Limb (tissue), 2 donors: ENCODE measurements at regions not wholly inside any gene's neighbourhood (a gene's known extent, or its start where the extent isn't known, plus 50 kb on each side); places are given as distances from the start of the nearest gene placed in this dataset.
A peak's percentile ranks its signal among the peaks of the same experiment; 100 is the strongest.

Experiments
- DNase-seq, 2 donors: peaks; one replicate each; pipeline ENCODE4 v3.0.0-alpha.2; 2016; ENCODE audit errors: extremely low spot score in 2 of 2

DNA sequence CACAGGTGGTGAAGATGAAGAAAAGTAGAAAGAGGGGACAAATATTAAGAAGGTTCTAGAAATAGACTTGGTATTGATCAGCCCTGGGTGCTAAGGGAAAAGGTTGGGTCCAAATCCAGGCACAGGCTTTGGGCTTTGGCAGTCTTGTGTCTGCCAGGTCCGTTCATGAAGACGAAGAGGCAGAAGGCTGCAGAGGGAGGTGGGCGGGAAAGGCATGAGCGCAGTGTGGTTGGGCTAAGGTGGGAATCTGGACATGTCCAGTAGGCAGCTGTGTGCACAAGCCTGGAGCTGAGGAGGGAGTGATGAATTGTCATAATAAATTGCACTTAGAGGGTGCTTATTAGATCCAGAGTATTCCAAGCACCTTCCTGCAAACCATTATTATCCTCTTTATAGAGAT, 105.7 kb upstream of the TEX51 start:
- no peak for DNase-seq

DNA sequence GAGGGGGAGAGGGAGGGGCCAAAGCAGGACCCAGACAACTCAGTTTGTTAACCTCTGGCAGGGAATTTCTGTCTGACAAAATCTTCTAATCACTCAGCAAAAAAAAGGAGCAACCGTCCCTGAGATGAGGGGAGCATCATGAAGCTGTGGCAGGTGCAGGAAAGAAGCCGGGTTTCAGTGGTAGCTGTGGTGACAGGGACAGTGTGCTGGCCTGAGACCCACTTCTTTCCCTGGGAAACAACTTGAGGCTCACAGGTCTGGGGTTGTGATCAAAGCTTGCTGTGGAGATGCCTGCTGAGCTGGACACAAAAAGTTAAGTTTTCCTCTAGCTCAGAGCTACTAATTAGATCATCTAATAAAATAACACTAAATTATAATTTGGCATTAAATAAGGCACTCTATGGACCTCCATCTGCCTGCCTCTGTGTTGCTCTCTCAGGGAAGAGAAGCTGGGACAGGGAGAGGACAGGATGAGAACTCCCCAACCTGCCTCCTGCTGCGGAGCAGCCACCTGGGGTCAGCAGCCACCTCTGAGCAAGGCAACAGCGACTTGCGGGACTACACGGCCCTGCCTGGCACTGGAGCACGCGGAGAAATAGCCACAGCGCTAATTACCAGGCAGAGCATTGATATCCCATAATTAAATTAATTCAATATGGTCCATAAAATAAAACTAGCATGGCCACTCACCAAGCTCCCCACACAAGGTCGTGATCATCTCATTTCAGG, 104.6 kb upstream of the TEX51 start:
- DNase-seq = peak in 1 of 2 donors; percentile 23

DNA sequence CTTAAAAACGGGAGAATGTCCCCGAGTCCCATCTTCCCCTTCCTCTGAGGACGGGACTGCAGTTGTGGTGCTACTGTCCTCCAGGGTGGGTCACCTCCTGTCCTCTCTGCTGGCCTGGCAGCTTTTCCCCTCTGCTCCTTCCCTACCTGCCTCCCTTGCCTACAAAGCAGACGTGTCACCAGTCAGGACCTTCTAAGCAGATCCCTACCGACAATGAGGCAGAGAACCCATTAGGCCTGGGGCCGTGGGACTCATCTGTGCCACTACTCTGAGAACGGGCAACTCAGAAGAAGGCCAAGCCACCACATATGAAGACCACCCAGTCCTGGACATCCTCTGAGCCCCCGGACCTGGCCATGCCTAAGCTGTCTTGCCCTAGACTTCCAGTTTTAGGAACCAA, 103.0 kb upstream of the TEX51 start:
- peak in 1 of 2 donors; percentile 19 for DNase-seq

DNA sequence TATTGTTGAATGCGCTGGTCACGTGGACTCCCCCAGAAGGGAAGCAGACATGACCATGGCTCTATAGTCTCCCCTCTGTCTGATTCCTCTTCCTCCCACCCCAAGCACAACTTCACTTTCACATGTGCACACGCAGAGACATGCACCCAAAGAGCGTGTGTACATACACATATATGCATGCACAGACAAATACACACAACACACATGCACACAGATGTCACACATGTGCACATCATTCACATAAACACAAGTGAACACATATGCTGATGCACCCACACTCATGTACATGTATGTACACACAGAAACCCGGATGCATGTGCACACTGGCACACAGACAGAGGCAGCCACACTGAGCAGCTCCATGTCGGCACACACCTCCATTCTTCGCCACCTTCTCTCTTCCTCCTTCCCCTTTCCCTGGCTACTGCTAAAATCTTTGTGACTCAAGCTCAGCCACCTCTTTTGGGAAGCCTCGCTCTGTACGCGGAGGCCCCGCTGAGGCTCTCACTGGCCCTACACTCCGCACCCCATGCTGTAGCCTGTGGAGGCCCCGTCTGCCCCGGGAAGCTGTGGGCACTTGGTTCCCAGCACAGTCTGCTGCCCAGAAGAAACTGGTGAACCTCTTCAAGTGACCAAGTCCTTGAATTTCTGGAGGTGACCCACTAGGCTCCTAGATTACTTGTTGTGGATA, 101.6 kb upstream of the TEX51 start:
- no peak for DNase-seq

DNA sequence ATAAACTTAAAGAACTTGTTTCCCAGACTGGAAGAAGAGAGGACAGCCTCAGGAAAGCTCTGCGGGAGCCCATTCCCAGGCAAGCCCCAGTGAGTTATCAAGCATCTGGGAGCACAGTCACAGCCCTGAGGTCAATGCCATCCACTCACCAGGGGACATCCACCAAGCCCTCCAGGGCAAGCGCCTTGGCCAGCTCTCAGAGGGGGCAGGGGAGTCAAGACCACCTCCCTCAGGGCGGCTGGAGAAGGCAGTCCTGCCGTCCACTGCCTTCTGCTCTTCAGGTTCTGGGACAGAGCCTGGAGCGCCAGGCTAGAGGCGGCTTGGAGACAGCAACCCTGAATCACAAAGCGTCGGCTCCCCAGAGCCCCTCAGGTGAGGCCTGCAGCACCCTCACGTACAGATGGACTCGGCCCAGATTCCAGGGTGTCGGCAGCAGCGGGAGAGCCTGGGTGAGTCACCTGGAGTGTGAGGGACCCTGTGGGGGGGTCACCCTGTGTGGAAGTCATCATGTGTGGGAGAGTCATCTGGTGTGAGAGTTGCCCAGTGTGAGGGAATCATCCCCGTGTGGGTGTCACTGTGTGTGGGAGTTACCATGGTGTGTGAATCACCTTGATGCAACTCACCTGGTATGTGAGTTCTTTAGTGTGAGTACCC, 100.9 kb upstream of the TEX51 start:
- peak in 1 of 2 donors; percentile 14 for DNase-seq

DNA sequence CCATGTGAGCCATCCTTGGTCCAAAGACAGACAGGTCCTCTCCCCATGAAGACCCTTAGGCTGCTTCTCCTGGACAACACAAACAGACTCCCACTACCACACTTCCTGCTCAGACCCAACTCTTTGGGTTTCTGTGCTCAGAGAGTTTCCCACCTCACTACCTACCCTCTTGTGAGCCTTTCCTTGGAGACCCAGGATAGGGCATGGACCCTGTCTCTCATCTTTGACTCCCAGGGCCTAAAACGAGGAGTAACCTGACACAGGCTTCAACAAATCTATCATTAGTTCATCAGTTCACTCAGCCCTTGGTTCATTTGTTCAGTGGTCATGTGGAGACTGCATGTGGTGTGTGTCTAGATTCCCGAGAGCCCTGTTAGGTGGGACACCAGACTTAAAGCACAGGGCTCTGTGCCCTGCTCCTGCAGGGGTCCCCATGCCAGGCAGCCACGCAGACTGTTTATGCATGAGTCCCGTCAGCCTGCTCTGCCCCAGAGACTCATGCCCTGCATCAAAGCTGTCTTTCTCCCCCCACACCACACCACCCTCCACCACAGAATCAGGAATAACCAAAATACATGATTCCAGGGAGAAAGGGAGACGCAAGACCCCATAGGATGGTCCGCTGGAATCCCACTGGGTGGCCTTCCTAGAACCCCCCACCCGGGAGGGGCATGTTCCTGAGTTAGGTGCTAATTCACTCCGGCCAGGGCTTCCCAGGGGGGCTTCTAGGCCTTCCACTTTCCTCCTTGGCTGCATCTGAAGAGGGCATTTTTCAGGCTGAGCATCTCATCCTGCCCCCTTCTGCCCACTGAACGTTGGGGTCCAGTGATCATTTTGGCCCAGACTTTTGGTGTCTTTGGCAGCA, 100.2 kb upstream of the TEX51 start:
- DNase-seq = no peak

DNA sequence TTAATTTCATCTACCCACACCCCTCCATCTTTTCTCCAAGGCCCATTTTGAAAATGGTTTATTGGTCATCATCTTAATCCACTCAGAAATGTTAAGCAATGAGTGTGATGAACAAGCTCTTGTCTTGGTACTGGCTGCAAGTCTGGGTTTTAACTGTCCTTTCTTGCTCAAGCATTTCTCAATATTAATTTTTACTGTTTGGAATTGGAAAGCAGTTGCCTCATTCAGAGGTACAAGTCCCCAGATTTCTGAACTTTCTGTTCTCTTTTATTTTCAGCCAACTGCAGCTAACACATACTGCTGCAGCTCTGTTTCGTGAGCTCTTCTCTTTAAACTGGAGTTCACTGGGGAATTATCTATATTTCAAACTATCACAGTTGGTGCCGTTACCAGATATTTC, 99.4 kb upstream of the TEX51 start:
- DNase-seq = no peak

DNA sequence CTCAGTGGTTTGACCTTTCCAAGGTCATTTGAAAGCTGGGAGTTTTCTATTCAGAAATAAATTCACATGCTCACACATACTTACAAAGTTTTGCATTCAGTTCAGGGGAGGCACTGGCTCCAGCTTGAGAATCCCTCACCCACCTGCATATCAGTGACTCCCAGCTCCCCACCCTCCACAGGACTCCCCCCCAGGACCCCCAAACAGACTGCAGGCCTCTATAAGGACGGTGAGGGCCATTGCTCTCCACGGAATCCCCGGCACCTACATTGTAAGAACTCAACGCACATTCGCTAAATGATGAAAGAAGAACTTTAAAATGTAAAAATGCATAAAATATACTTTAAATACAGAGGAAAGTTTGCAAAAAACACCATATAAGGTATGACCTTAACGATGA, 97.2 kb upstream of the TEX51 start:
- no peak for DNase-seq

DNA sequence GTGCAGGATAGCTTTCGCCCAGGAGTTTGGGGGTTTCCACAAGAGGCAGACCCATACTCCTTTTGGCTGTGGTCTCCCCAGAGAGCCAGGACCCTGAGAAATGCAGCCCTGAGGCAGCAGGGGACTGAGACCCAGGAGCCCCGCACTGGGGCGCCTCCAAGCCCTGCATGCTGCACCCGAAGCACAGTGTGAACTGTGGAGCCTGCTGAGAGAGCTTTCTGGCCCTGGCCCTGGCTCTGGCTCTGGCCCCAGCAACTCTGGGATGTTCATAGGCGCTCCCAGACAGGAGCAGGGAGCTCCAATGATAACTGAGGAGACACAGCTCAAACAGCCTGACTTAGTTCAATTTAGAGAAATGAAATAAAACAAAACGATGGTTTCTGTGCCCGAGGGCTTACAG, 96.4 kb upstream of the TEX51 start:
- DNase-seq = peak in 1 of 2 donors; percentile 22

DNA sequence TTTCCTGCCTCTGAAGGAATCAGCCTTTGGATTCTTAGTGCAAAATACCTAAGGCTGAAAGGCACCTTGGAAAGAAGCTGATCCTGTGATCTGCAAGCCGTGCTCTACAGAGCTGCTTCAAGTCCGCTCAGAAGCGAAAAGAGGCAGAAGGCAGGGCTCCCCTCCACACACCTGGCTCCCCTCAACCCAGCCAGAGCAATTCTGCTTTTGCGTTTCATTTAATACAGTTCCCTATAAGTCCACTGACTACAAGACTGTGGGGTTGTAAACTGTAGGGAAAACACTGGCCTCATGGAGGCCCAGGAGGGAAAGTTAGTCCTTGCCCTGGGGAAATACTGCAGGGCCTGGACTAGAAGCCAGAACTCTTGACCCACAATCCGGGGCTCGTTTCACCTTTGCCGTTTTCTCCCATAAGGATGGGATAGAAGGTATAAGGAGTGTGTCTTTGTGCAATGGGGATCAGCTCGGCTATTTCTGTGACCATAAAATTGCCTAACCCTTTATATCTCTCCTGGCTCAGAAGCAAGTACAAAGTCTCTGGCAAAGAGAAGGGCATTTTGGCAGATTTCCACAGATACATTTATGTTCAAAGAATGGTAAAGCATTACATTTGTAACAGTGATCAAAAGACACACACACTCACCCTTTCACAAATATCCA, 95.8 kb upstream of the TEX51 start:
- peak in 1 of 2 donors; percentile 20 for DNase-seq

DNA sequence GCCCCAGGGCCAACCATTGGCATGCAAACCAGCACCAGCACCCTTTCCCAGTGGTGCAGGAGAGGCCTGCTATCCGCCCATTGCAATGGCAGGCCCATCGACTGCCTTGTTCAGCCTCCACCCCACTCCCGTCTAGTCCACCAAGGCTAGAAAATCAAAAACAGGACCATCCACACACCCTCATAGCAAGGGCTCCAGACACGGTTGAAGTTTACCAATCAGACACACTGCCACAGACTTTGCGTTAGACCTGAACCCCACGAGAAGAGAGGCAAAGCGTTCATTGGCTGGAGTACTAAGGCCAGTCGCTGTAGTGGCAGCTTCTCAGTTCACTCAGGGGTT, 95.3 kb upstream of the TEX51 start:
- peak in 1 of 2 donors; percentile 12 for DNase-seq

DNA sequence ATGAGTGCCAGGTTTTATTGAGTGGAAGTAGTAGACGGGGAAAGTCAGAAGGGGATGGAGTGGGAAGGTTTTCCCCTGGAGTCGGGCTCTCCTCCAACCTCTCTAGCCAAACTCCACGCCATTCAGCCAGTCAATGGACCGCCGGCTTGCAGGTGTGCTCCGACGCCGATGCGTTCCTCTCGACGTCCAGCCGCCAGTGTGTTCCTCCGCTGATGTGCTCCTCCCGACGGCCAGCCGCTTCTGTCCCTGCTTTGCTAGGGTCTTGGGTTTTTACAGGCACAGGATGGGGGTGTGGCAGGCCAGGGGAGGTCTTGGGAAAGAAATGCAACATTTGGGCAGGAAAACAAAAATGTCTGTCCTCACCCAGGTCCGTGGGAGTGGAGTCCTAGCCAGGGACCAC, 94.3 kb upstream of the TEX51 start:
- peak in 1 of 2 donors; percentile 12 for DNase-seq

DNA sequence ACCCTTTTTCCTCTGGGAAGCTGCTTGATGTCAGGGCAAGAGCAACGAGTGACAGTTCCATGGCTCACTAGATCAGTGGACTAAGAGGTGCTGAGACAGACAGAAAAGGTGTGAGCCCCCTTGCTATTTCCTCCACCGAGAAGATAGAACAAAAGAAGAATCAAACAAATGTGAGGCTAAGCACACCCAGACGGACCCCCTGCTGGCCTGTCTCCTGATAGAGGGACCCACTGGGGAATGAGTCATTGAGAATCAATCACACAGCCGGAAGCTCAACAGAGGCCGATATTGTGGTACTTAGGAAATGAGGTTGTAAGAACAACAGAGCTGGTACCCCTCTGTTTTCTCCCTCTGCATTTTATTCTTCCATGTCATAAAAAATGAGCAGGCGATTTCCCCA, 89.8 kb upstream of the TEX51 start:
- no peak for DNase-seq

DNA sequence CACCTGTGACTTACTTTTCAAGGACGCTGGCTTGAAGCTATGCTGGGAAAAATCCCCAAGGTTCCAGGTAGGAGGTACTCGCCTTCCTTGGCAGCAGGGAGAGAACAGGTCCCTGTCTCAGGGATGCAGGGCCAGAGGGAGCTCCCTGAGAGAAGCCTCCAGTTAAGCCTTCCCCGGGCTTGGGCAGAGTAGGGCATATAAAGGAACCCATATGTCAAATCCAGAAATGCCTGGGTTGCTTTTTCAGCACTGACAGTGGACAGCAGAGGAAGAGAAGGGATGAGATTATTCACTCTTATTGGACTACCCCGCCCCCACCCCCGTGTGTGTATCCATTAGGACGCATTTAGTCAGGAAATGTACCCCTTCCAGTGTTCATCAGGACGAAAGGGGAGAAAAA, 89.3 kb upstream of the TEX51 start:
- no peak for DNase-seq

DNA sequence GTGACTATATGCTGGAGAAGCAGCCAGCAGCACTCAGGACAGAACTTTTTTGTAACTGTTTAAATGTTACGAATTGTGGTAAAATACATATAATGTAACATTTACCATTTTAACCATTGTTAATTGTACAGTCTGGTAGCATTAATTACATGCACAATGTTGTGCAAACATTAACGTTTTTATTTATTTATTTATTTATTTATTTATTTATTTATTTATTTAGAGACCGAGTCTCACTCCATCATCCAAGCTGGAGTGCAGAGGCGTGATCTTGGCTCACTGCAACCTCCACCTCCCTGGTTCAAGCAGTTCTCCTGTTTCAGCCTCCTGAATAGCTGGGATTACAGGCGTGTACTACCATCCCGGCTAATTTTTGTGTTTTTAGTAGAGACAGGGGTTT, 88.7 kb upstream of the TEX51 start:
- no peak for DNase-seq

DNA sequence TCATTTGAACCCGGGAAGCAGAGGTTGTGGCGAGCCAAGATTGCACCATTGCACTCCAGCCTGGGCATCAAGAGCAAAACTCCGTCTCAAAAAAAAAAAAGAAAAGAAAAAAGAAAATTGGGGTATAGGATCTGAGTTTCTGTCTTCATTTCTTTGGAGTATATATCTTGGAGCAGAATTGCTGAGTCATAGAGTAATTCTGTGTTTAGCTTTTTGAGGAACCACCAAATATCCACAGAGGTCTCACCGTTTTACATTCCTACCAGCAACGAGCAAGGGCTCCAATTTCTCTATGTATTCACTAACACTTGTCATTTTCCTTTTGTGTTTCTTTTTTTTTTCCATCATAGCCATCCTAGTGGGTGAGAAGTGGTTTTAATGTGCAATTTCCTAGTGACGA, 87.6 kb upstream of the TEX51 start:
- DNase-seq = no peak

DNA sequence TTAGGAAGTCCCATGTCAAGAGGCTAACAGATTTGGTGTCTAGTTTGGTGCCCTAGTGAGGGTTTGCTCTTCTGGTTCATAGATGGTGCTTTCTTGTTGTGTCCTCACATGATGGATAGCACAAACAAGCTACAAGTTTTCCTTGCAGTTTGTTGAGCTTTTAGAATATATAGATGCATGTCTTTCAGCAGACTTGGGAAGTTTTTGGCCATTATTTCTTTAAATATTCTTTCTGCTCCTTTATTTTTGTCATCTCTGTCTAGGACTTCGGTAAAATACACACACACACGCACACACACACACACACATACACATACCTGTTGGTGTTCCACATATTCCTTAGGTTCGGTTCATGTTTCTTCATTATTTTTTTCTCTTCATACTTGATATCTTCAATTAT, 81.5 kb upstream of the TEX51 start:
- no peak for DNase-seq

DNA sequence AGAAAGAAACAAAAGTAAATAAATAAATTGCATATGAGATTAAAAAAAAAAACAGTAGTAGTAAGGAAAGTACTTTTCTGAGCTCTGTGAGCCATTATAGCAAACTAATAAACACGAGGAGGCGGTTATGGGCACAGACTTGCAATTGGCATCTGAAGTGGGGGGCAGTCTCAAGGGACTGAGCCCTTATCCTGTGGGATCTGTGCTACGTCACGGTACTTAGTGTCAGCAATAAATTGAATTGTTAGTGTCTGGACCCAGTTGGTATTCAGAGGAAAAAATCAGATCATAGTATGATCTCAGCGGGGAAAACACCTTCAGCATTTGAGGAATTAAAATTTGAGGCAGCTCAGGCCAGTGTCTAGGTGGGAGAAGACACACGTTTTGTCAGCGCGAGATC, 76.6 kb upstream of the TEX51 start:
- no peak for DNase-seq

DNA sequence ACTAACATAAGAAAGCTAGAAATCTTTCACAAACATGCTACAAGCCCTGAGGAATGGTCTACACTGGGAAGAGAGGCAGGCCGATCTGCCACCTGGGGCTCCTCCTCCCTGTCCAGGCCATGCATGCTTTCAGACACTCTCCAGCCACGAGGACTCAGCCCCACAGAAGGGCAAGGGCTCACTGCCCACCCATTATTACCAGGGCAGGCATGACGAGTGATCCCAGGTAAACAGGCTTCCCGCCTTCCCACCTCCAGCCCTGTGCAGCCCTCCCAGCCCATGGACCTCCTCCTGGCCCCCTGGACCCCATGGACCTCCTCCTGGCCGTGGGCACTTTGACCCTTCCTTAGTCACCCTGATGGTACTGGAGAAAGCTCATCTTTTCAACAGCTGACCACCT, 75.8 kb upstream of the TEX51 start:
- DNase-seq = no peak

DNA sequence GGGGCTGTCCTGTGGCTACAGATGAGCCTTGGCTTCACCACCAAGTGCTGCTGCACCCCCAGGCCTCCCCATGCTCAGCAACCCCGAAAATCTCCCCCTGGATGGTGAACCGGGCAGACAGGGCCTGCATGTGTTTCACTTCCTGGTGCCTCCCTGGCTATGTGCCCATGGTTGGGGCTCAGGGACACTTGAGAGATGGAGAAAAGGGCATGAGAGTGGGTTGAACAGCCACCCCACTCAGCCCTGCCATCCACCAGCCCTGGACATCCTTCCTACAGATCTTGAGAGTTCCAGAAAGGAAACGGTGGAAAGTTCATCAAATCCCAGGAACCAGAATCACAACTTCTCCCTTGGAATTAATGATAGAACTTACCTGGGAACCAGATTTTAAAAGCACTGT, 74.7 kb upstream of the TEX51 start:
- DNase-seq = no peak

DNA sequence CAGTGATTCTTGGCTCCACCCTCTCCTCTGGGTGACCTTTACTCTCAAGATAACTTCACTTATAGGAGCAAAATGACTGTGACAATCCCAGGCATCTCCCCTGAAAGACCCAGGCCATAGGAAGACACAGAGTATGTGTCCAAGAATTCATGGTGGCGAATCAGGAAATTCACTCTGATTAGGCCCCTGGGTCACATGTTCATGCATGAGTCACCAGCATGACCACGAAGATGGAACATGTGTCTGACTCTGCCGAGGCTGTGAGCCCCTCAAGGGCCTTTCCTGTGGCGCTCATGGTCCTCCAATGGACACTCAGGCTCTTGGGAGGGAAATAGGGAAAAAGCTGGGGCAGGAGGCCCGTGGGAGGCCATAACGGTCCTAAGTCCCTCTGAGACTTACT, 74.0 kb upstream of the TEX51 start:
- DNase-seq = no peak
